ENCODE measurements at regions not wholly inside any gene's neighbourhood (a gene's known extent, or its start where the extent isn't known, plus 50 kb on each side); places are given as distances from the start of the nearest gene placed in this dataset.

GRCh38 chr2:107412209-107412904 is 414.3 kb upstream of the RGPD4 start:
- H2BK120ac ChIP-seq (ENCODE audit: insufficient read depth, low read length, poor library complexity): no peak overlapping the region
- H3K27me3 ChIP-seq (ENCODE audit: insufficient read depth, low read length): no peaks in the 10 kb centered on the region
- DNase-seq: peak in 1 of 2 donors; percentile 39

GRCh38 chr2:107412981-107413380 is 413.7 kb upstream of the RGPD4 start:
- Histone ChIP-seq H3K4me2 (ENCODE audit: low read length) (no peak overlapping the region), H3K79me1 (ENCODE audit: low read length) (no peaks in the 10 kb centered on the region), H2BK120ac (ENCODE audit: insufficient read depth, low read length, poor library complexity) (no peak overlapping the region), H2BK5ac (ENCODE audit: low read depth, low read length, poor library complexity) (no peak overlapping the region), H4K12ac (ENCODE audit: low read depth, low read length) (no peak overlapping the region), H3K9me3 (ENCODE audit: insufficient read depth, low read depth, low read length) (no peaks in the 10 kb centered on the region), H3K27me3 (ENCODE audit: insufficient read depth, low read length) (no peaks in the 10 kb centered on the region), H3K18ac (ENCODE audit: low read length) (no peak overlapping the region), H4K8ac (ENCODE audit: low read depth, low read length) (no peak overlapping the region), H2BK12ac (ENCODE audit: low read length) (no peak overlapping the region), H2AFZ (ENCODE audit: insufficient read depth, low read length, poor library complexity) (no peak overlapping the region), H3K4me3 (ENCODE audit: low read depth, low read length) (no peak overlapping the region), H3K27ac (ENCODE audit: low read depth, low read length) (no peak overlapping the region), H3K4me1 (ENCODE audit: control insufficient read depth in 1 of 2, insufficient read depth in 2 of 2, low read length in 2 of 2) (no peaks in the 10 kb centered on the region), H4K91ac (ENCODE audit: low read depth, low read length) (no peak overlapping the region), H3K23ac (ENCODE audit: low read length) (no peak overlapping the region), H3K4ac (ENCODE audit: low read depth, low read length) (no peak overlapping the region), H3K36me3 (ENCODE audit: control insufficient read depth in 1 of 2, insufficient read depth in 2 of 2, low read length in 2 of 2) (no peaks in the 10 kb centered on the region), H3K79me2 (ENCODE audit: control insufficient read depth, insufficient read depth, low read length, poor library complexity) (no peaks in the 10 kb centered on the region), H3K9ac (ENCODE audit: low read length) (no peak overlapping the region), H2AK5ac (ENCODE audit: low read length) (no peak overlapping the region), H3K14ac (ENCODE audit: low read length) (no peak overlapping the region)
- WGBS (ENCODE audit: extremely low coverage, insufficient coverage, insufficient read length): no CpG with 5 or more reads among the region's 2 CpGs
- DNase-seq: no peak

More at GRCh38 chr2:107412209-107412904, 414.3 kb upstream of the RGPD4 start:
- Histone ChIP-seq H3K4me1 (ENCODE audit: control insufficient read depth in 1 of 2, insufficient read depth in 2 of 2, low read length in 2 of 2) (no peaks in the 10 kb centered on the region), H3K4ac (ENCODE audit: low read depth, low read length) (no peak overlapping the region), H2BK5ac (ENCODE audit: low read depth, low read length, poor library complexity) (no peak overlapping the region), H4K91ac (ENCODE audit: low read depth, low read length) (no peak overlapping the region), H2AK5ac (ENCODE audit: low read length) (no peak overlapping the region), H3K23ac (ENCODE audit: low read length) (no peak overlapping the region), H3K79me2 (ENCODE audit: control insufficient read depth, insufficient read depth, low read length, poor library complexity) (no peaks in the 10 kb centered on the region), H4K8ac (ENCODE audit: low read depth, low read length) (no peak overlapping the region), H3K79me1 (ENCODE audit: low read length) (no peaks in the 10 kb centered on the region), H4K12ac (ENCODE audit: low read depth, low read length) (no peak overlapping the region), H3K27ac (ENCODE audit: low read depth, low read length) (no peak overlapping the region), H2BK12ac (ENCODE audit: low read length) (no peak overlapping the region), H2AFZ (ENCODE audit: insufficient read depth, low read length, poor library complexity) (no peak overlapping the region), H3K4me3 (ENCODE audit: low read depth, low read length) (no peak overlapping the region), H3K4me2 (ENCODE audit: low read length) (no peak overlapping the region), H3K14ac (ENCODE audit: low read length) (no peak overlapping the region), H3K9ac (ENCODE audit: low read length) (no peak overlapping the region), H3K36me3 (ENCODE audit: control insufficient read depth in 1 of 2, insufficient read depth in 2 of 2, low read length in 2 of 2) (no peaks in the 10 kb centered on the region), H3K18ac (ENCODE audit: low read length) (no peak overlapping the region), H3K9me3 (ENCODE audit: insufficient read depth, low read depth, low read length) (no peaks in the 10 kb centered on the region)
- WGBS (ENCODE audit: extremely low coverage, insufficient coverage, insufficient read length): no CpG with 5 or more reads among the region's 6 CpGs

GRCh38 chr2:107414376-107414775 is 412.3 kb upstream of the RGPD4 start:
- DNase-seq: no peak
- Histone ChIP-seq H2BK5ac (ENCODE audit: low read depth, low read length, poor library complexity) (no peak overlapping the region), H4K91ac (ENCODE audit: low read depth, low read length) (no peak overlapping the region), H3K4me3 (ENCODE audit: low read depth, low read length) (no peak overlapping the region), H3K14ac (ENCODE audit: low read length) (no peak overlapping the region), H2BK120ac (ENCODE audit: insufficient read depth, low read length, poor library complexity) (no peak overlapping the region), H3K9ac (ENCODE audit: low read length) (no peak overlapping the region), H3K79me1 (ENCODE audit: low read length) (no peaks in the 10 kb centered on the region), H4K8ac (ENCODE audit: low read depth, low read length) (no peak overlapping the region), H3K36me3 (ENCODE audit: control insufficient read depth in 1 of 2, insufficient read depth in 2 of 2, low read length in 2 of 2) (no peaks in the 10 kb centered on the region), H3K4me2 (ENCODE audit: low read length) (no peak overlapping the region), H3K4ac (ENCODE audit: low read depth, low read length) (no peak overlapping the region), H3K4me1 (ENCODE audit: control insufficient read depth in 1 of 2, insufficient read depth in 2 of 2, low read length in 2 of 2) (no peaks in the 10 kb centered on the region), H3K23ac (ENCODE audit: low read length) (no peak overlapping the region), H2AK5ac (ENCODE audit: low read length) (no peak overlapping the region), H3K79me2 (ENCODE audit: control insufficient read depth, insufficient read depth, low read length, poor library complexity) (no peaks in the 10 kb centered on the region), H3K27ac (ENCODE audit: low read depth, low read length) (no peak overlapping the region), H2BK12ac (ENCODE audit: low read length) (no peak overlapping the region), H2AFZ (ENCODE audit: insufficient read depth, low read length, poor library complexity) (no peak overlapping the region), H3K18ac (ENCODE audit: low read length) (no peak overlapping the region), H3K9me3 (ENCODE audit: insufficient read depth, low read depth, low read length) (no peaks in the 10 kb centered on the region), H3K27me3 (ENCODE audit: insufficient read depth, low read length) (no peaks in the 10 kb centered on the region), H4K12ac (ENCODE audit: low read depth, low read length) (no peak overlapping the region)
- WGBS (ENCODE audit: extremely low coverage, insufficient coverage, insufficient read length): no CpG with 5 or more reads among the region's 4 CpGs

GRCh38 chr2:107418708-107419107 is 408.0 kb upstream of the RGPD4 start:
- no CpG with 5 or more reads among the region's 3 CpGs for WGBS (ENCODE audit: extremely low coverage, insufficient coverage, insufficient read length)
- no peaks in the 10 kb centered on the region for H3K9me3 ChIP-seq (ENCODE audit: insufficient read depth, low read depth, low read length)
- H3K4ac ChIP-seq (ENCODE audit: low read depth, low read length): no peak overlapping the region
- no peak overlapping the region for H3K18ac ChIP-seq (ENCODE audit: low read length)
- H3K36me3 ChIP-seq (ENCODE audit: control insufficient read depth in 1 of 2, insufficient read depth in 2 of 2, low read length in 2 of 2): no peaks in the 10 kb centered on the region
- H4K91ac ChIP-seq (ENCODE audit: low read depth, low read length): no peak overlapping the region
- no peak overlapping the region for H3K27ac ChIP-seq (ENCODE audit: low read depth, low read length)
- H3K4me2 ChIP-seq (ENCODE audit: low read length): no peak overlapping the region
- H4K12ac ChIP-seq (ENCODE audit: low read depth, low read length): no peak overlapping the region
- H3K9ac ChIP-seq (ENCODE audit: low read length): no peak overlapping the region
- no peak overlapping the region for H2BK12ac ChIP-seq (ENCODE audit: low read length)
- H3K14ac ChIP-seq (ENCODE audit: low read length): no peak overlapping the region
- H3K4me3 ChIP-seq (ENCODE audit: low read depth, low read length): no peak overlapping the region
- no peaks in the 10 kb centered on the region for H3K4me1 ChIP-seq (ENCODE audit: control insufficient read depth in 1 of 2, insufficient read depth in 2 of 2, low read length in 2 of 2)
- H3K27me3 ChIP-seq (ENCODE audit: insufficient read depth, low read length): no peaks in the 10 kb centered on the region
- no peak overlapping the region for H2AFZ ChIP-seq (ENCODE audit: insufficient read depth, low read length, poor library complexity)
- H2BK5ac ChIP-seq (ENCODE audit: low read depth, low read length, poor library complexity): no peak overlapping the region
- H2AK5ac ChIP-seq (ENCODE audit: low read length): no peak overlapping the region
- H3K23ac ChIP-seq (ENCODE audit: low read length): no peak overlapping the region
- H2BK120ac ChIP-seq (ENCODE audit: insufficient read depth, low read length, poor library complexity): no peak overlapping the region
- no peak for DNase-seq
- H3K79me1 ChIP-seq (ENCODE audit: low read length): no peaks in the 10 kb centered on the region
- no peaks in the 10 kb centered on the region for H3K79me2 ChIP-seq (ENCODE audit: control insufficient read depth, insufficient read depth, low read length, poor library complexity)
- no peak overlapping the region for H4K8ac ChIP-seq (ENCODE audit: low read depth, low read length)

Measured in trophoblast cell (in vitro differentiated cells and primary cell).